GM23338 (cell line): ENCODE measurements at regions not wholly inside any gene's neighbourhood (a gene's known extent, or its start where the extent isn't known, plus 50 kb on each side); places are given as distances from the start of the nearest gene placed in this dataset.

Source experiments
- CREB1 ChIP-seq: fragments of 250-450 bp; sonication (Bioruptor Pico); IDR thresholded peaks from 2 replicates; pipeline ENCODE4 v1.5.0; 2020; ENCODE audit warnings: low read depth, mild to moderate bottlenecking, moderate library complexity
- CTCF ChIP-seq, 2 experiments: fragments of 200-600 bp in 1 of 2; sonication (generic) in 1 of 2; conservative IDR thresholded peaks; 2 replicates each; pipeline versions ENCODE4 v1.5.1 to v1.6.1; 2016 to 2017; ENCODE audit warnings: antibody characterized with exemption in 2 of 2, low read depth in 2 of 2, mild to moderate bottlenecking in 2 of 2, moderate library complexity in 1 of 2
- ETS1 ChIP-seq: IDR thresholded peaks from 2 replicates; pipeline ENCODE4 v1.6.1; 2016; ENCODE audit warnings: antibody characterized with exemption
- EZH2 ChIP-seq: fragments of 200-600 bp; sonication (generic); IDR thresholded peaks from one replicate; pipeline ENCODE4 v1.8.0; 2017; ENCODE audit warnings: antibody characterized with exemption, mild to moderate bottlenecking, low read depth; ENCODE audit not compliant: unreplicated experiment
- EZH2phosphoT487 ChIP-seq: fragments of 200-600 bp; sonication (generic); IDR thresholded peaks from one replicate; pipeline ENCODE4 v1.8.1; 2018; ENCODE audit warnings: antibody characterized with exemption; ENCODE audit not compliant: unreplicated experiment
- JUNB ChIP-seq: IDR thresholded peaks from one replicate; pipeline ENCODE4 v1.6.1; 2016; ENCODE audit warnings: antibody characterized with exemption; ENCODE audit not compliant: unreplicated experiment
- NANOG ChIP-seq: IDR thresholded peaks from 2 replicates; pipeline ENCODE4 v1.6.1; 2016; ENCODE audit warnings: antibody characterized with exemption, borderline replicate concordance
- POLR2AphosphoS5 ChIP-seq: IDR thresholded peaks from 2 replicates; pipeline ENCODE4 v1.6.1; 2016; ENCODE audit warnings: antibody characterized with exemption, low read depth
- REST ChIP-seq: IDR thresholded peaks from one replicate; pipeline ENCODE4 v1.6.1; 2018; ENCODE audit warnings: antibody characterized with exemption; ENCODE audit not compliant: unreplicated experiment
- STAT1 ChIP-seq: IDR thresholded peaks from one replicate; pipeline ENCODE4 v1.6.1; 2016; ENCODE audit warnings: antibody characterized with exemption; ENCODE audit not compliant: unreplicated experiment
- ZNF114 ChIP-seq: fragments of 250-450 bp; sonication (Bioruptor Pico); IDR thresholded peaks from 2 replicates; pipeline ENCODE4 v1.5.0; 2020; ENCODE audit warnings: mild to moderate bottlenecking, moderate library complexity
- ZNF331 ChIP-seq: fragments of 250-450 bp; sonication (Bioruptor Pico); IDR thresholded peaks from 2 replicates; pipeline ENCODE4 v1.5.0; 2020; ENCODE audit warnings: low read depth, mild to moderate bottlenecking, moderate library complexity
- ZNF462 ChIP-seq: fragments of 250-450 bp; sonication (Bioruptor Pico); IDR thresholded peaks from 2 replicates; pipeline ENCODE4 v1.5.0; 2020; ENCODE audit warnings: mild to moderate bottlenecking, moderate library complexity

GRCh38 chr3:102974333-102974732 lies 539.5 kb downstream of the ZPLD1 start:
- TF ChIP-seq CTCF (conservative IDR thresholded peaks at IDR 0.05; ENCODE audit: low read depth in 2 of 2) (no peak), EZH2 (no peak), CREB1 (CRISPR knock-in tag) (no peak), EZH2phosphoT487 (no peak), POLR2AphosphoS5 (no peak), JUNB (no peak), STAT1 (no peak), REST (no peak), ZNF331 (no peak), ETS1 (no peak), ZNF114 (no peak), NANOG (no peak), ZNF462 (no peak)
